ENCODE measurements at regions not wholly inside any gene's neighbourhood (a gene's known extent, or its start where the extent isn't known, plus 50 kb on each side); places are given as distances from the start of the nearest gene placed in this dataset.

DNA sequence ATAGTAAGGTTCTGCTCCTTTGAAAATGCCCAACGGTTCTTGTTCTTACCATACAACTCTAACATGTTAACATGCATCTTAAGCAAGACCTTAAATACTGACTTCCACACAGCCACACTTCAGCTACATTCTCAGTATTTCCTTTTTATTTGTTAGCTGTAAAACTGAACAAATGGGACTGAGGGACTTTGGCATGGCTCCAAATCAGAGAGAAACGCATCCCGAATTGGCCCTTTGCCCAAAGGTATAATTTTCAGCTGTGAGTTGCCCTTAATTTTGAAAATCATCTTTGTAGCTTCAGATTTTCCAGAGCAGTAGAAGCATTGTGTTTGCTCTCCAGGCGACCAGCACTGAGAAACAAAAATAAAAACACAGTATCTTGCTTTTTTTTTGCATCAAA lies 56.4 kb downstream of the NEUROD6 start:
- ATAC-seq (no peak), DNase-seq (ENCODE audit: low spot score in 2 of 2) (no peak)
- Mint-ChIP-seq H3K36me3 (no peaks in the 10 kb centered on the region), H3K27ac (no peak overlapping the region), H3K9me3 (peaks cover 0 to 7% of the 10 kb centered on the region in 2 donors)

DNA sequence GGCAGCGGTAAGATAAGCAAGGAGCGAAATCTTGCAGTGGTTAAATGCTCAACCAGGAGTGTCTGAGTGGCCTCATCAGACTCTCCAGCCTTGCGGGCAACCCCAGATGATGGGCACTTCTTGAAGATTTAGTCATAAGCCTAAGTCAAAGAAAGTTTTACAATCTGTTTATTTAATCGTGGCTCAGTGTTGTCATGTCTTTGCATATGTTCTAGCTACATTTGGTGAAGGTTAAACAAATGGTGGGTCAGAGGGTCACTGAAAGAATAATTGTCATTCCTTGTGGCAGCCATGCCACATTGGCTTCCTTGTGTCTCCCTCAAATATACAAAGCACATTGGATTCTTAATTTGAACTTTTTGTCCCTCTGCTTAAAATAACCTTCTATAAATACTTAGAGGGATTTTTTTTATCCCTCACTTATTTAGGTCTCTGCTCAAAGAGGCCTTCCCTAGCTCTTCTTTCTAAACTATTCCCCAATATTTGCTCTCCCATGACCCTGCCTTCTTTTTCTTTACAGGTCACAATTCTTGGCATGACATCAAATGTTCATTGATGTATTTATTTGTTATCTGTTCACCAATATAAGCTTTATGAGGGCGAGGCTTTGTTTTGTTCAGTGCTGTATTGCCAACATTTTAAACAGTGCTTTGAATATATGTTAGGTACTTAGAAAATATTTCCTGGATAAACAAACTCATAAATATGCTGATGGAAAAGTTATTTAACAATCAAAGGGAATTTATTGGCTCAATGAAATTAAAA lies 68.7 kb downstream of the NEUROD6 start:
- Mint-ChIP-seq H3K27ac (no peak overlapping the region), H3K36me3 (no peaks in the 10 kb centered on the region), H3K9me3 (no peaks in the 10 kb centered on the region)
- ATAC-seq (no peak), DNase-seq (ENCODE audit: low spot score in 2 of 2) (no peak)

DNA sequence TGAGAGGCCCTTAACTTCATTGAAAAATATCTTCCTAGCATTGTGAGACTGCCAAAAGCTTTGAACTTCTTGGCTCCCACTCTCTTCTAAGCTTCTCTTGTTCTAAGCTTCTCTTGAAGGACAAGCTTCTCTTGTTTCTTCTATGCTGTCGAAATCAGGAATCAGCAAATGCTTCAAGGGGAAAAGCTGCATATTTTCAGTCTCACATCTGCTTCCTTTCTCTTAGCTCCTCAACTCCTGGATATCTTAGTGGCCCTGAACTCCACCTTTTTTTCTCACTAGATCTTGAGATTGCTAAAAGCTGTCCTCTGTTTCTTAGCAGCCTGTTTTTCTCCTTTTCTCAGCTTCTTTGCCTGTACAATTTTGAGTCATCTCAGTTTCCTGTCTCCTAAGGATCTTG lies 73.0 kb downstream of the NEUROD6 start:
- Mint-ChIP-seq H3K27ac (no peak overlapping the region), H3K36me3 (no peaks in the 10 kb centered on the region), H3K9me3 (peaks cover 0 to 3% of the 10 kb centered on the region in 2 donors)
- DNase-seq (ENCODE audit: low spot score in 2 of 2) (no peak), ATAC-seq (no peak)

DNA sequence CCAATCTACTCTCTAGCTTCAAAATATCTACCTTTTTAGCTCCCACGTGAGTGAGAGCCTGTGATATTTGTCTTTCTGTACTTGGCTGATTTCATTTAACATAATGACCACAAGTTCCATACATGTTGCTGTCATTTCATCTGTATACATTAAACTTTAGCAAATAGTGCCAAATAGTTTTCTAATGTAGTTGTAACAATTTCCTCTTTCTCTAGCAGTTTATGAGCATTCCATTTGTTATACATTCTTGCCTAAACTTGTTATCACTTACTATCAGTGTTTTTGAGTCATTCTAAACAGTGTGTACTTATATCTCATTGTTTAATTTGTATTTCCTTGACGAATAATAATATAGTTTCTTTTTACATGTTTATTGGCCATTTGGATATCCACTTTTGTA lies 77.2 kb downstream of the NEUROD6 start:
- H3K27ac Mint-ChIP-seq = no peak overlapping the region
- H3K36me3 Mint-ChIP-seq = no peaks in the 10 kb centered on the region
- peaks cover 0 to 3% of the 10 kb centered on the region in 2 donors for H3K9me3 Mint-ChIP-seq
- DNase-seq (ENCODE audit: low spot score in 2 of 2) (no peak), ATAC-seq (no peak)

DNA sequence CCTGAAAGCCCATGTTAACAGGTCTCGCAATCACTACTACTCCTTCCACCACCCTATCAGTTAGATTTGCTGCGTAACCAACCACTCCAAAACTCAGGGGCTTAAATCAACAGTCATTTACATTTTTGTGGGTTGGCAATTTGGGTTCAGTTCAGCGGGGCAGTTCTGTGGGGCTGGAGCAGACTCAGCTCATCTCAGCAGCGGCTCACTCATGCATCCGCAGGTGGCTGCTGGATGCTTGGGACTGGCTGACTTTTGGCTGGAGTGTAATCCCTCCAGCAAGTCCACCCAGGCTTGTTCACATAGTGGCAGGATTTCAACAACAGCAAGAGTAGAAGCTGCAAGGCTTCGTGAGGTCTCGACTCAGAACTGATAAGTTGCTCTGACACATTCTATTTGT lies 79.2 kb downstream of the NEUROD6 start:
- ATAC-seq = no peak
- Mint-ChIP-seq H3K9me3 (peaks cover 0 to 3% of the 10 kb centered on the region in 2 donors), H3K36me3 (no peaks in the 10 kb centered on the region), H3K27ac (no peak overlapping the region)
- no peak for DNase-seq (ENCODE audit: low spot score in 2 of 2)

DNA sequence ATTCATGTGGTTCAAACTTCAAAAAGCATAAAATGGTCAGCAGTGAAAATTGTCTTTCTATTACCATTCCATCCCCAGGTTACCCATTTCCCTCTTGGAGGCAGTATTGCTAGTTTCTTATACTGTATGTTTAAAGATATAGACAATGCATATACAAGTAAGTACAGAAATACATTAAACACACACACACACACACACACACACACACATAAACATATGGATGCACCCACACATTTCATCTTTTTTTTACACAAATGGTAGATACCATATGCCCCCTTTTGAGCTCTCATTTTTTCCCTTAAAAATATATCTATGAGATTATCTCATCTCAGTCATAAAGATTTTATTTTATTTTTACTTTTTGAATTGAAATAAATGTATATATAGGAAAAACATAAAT lies 79.7 kb downstream of the NEUROD6 start:
- no peak overlapping the region for H3K27ac Mint-ChIP-seq
- ATAC-seq (no peak), DNase-seq (ENCODE audit: low spot score in 2 of 2) (no peak)
- H3K36me3 Mint-ChIP-seq = no peaks in the 10 kb centered on the region
- peaks cover 0 to 3% of the 10 kb centered on the region in 2 donors for H3K9me3 Mint-ChIP-seq

DNA sequence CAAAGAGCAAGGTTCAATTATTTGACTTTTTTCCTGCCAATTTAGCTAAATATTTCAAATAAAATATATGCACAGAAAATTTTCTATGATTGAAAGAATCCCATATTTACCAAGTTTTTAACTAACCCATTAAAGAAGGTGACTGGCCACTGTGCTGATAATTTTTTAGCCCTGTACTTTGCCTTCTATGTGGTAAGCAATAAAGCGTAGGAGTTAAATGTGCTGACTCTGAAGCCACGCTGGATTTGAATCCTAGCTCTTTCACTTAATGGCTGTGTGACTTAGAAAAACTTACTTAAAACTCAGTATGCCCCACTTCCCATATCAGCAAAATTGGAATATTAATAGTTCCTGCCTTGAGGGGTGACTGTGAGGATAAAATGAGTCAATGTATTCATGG lies 82.1 kb downstream of the NEUROD6 start:
- DNase-seq (ENCODE audit: low spot score in 2 of 2) (no peak), ATAC-seq (no peak)
- Mint-ChIP-seq H3K36me3 (no peaks in the 10 kb centered on the region), H3K9me3 (peaks cover 0 to 2% of the 10 kb centered on the region in 2 donors), H3K27ac (no peak overlapping the region)

DNA sequence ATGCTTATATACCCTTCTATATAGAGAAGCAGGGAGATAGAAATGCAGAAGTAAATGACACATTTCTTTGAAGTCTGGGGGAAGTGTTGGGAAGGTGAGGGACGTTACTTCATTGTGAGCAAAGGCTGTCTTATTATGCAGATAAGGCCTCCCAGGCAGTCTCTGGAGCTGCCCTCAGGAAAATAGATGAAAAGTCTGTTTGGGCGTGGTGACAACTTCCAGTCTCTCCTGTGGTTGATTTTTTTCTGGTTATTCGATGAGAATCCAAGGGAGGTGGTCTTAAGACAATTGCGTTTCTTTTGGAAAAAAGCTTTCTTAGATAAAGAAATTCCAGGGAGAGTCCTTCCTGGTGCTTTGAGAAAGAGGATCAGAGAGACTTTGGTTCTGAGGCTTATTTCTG lies 84.0 kb downstream of the NEUROD6 start:
- Mint-ChIP-seq H3K9me3 (no peaks in the 10 kb centered on the region), H3K36me3 (no peaks in the 10 kb centered on the region), H3K27ac (no peak overlapping the region)
- ATAC-seq (no peak), DNase-seq (ENCODE audit: low spot score in 2 of 2) (no peak)

DNA sequence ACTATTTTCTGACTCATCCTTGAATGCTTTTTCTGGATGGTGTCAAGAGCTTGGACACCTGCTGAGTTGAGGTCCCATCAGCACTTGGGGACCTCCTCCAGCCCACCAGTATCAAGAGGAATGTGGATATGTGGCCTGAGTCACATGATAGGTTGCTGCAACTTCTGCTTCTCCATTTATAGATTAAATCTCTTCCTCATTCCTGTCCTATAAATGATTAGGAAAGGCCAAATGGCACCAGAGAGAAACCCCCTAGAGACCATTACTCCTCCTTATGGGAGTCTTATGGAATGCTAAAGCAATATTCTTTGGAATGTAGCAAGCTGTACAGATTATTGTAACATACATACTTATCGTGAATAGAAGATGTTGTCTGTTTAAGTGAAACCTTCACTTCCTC lies 85.6 kb downstream of the NEUROD6 start:
- Mint-ChIP-seq H3K36me3 (no peaks in the 10 kb centered on the region), H3K27ac (no peak overlapping the region), H3K9me3 (no peaks in the 10 kb centered on the region)
- DNase-seq (ENCODE audit: low spot score in 2 of 2) = no peak
- no peak for ATAC-seq

DNA sequence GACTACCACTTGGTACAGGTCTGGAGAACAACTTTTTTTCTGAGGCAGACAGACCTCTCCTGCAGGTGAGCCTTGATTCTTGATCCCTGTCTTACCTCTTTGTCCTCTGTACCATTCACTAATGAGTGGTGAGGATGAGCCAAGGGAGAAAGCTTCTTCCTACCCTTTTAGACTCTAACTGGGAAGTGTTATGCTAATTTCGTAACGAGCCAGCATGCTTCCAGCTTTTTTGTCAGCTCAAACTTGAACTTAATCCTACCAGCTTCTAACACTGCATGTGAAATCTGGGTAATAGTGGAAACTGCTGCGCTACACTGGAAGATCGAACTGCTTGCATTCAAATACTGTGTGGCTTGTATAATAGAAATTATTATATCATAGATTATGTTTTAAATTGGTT lies 87.0 kb downstream of the NEUROD6 start:
- no peaks in the 10 kb centered on the region for H3K9me3 Mint-ChIP-seq
- no peak for ATAC-seq
- no peak overlapping the region for H3K27ac Mint-ChIP-seq
- DNase-seq (ENCODE audit: low spot score in 2 of 2) = no peak
- no peaks in the 10 kb centered on the region for H3K36me3 Mint-ChIP-seq

DNA sequence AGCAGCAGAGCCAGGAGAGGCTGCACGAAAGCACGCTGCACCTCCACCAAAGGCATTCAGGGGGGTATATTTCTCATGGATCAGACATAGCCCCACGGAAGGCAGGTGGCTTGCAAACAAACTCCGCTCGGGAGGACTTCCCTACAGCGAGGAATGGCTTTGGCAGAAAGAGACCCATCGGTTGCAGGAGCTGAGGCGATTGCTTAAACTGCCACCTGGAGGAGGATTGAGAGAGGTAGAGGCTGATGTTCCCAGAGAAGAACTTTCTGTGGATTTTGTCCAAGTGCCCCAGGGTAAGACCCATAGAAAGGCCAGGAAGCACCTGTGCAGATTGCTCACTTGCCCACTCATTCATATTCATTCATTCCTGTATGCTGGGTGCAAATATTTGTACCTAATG lies 89.1 kb downstream of the NEUROD6 start:
- ATAC-seq (no peak), DNase-seq (ENCODE audit: low spot score in 2 of 2) (no peak)
- Mint-ChIP-seq H3K27ac (no peak overlapping the region), H3K9me3 (no peaks in the 10 kb centered on the region), H3K36me3 (no peaks in the 10 kb centered on the region)

DNA sequence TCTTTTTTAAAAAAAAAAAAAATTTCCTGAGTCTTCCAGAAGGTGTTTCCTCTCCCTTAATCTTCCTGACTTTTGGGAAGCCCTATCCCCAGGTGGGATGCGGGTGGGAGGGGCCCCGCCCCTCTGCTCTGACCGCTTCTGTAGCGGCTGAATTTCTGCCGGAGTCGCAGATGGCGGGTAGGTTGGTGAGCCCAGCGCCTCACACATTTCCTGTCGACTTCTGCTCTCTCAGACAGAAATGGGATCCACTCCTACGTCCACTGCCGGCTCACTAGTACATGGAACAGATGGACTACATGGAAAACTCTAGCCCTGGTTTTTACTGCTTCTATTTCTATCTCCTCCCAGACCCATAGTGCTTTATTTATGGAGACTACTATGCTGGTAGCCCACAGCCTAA lies 90.9 kb downstream of the NEUROD6 start:
- ATAC-seq (no peak), DNase-seq (ENCODE audit: low spot score in 2 of 2) (no peak)
- no peaks in the 10 kb centered on the region for H3K9me3 Mint-ChIP-seq
- no peaks in the 10 kb centered on the region for H3K36me3 Mint-ChIP-seq
- H3K27ac Mint-ChIP-seq = no peak overlapping the region

DNA sequence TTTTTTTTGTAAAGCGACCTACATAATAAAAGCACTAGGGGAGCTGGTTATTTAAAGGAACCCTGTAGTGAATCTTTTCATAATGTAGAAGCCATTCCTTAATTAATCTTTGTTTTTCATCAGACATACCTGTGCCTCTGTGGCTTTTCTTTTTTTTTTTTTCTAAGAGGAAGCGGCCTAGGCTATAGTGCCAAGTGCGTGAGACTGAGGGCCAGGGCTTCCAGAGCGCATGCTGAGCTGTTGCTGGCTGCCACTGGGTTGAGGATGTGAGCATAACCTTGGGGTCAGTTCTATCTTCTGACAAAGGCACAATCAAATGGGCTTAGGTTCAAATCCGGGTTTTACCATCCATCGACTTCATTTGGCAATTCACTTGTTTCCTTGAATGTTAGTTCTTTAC lies 103.7 kb downstream of the NEUROD6 start:
- no peaks in the 10 kb centered on the region for H3K9me3 Mint-ChIP-seq
- DNase-seq (ENCODE audit: low spot score in 2 of 2) = no peak
- no peak overlapping the region for H3K27ac Mint-ChIP-seq
- no peak for ATAC-seq
- no peaks in the 10 kb centered on the region for H3K36me3 Mint-ChIP-seq

DNA sequence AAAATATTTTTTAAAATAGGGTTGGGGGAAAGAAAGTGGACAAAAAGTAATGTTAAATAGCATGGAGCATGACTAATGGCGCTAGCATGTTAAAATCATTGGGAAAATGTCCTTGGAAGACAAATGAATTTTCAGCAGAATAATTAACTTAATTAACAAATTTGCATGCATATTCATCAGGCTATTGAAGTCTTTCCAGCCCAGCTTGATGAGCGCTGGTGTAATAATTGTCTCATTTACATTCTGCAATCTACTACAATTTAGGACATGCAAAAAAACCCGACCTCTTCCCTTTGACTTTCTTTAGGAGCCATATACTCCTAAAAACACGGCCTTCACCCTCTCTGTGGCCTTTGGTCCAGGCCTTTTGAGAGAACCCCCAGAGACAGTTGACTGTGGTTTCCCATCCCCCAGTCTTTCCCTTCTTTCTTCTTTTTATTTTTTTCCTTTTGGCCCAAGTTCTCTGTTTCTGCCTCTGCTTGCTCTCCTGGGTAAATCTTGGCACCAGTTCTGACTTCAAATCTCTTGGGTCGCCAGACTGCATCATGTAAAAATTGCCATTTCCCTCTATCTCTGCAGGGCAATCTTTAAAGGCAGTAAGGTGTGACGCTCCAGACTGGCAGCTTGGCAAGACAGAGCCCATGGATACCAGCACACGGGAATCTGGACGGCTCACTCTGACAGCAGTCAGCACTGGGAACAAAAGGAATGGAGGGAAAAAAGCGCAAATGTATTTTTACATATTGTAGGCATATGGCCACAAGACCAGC lies 105.5 kb downstream of the NEUROD6 start:
- Mint-ChIP-seq H3K36me3 (no peaks in the 10 kb centered on the region), H3K9me3 (no peaks in the 10 kb centered on the region), H3K27ac (no peak overlapping the region)
- ATAC-seq = no peak
- DNase-seq (ENCODE audit: low spot score in 2 of 2) = no peak

DNA sequence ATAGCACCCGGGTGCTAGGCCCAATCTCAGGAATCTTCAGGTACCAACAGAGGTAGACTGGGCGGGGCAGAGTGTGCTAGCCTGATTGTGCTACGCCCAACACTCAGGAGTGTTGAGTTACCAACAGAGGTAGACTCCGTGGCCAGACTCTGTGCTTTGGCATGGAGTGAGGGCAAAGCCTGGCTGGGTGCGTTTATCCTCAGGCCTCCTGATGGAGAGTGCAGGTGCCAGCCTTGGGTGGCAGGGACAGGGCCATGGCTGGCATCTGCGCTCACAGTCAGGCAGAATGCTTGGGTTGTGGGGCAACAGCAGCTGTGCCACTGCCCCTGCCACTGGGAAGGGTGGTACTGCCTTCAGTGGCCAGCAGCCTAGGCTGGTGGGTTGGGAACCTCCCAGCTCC lies 111.6 kb downstream of the NEUROD6 start:
- Mint-ChIP-seq H3K27ac (no peak overlapping the region), H3K36me3 (peaks cover 6 to 7% of the 10 kb centered on the region in 2 donors), H3K9me3 (peaks cover 10 to 11% of the 10 kb centered on the region in 2 donors)
- DNase-seq (ENCODE audit: low spot score in 2 of 2) (no peak), ATAC-seq (no peak)

DNA sequence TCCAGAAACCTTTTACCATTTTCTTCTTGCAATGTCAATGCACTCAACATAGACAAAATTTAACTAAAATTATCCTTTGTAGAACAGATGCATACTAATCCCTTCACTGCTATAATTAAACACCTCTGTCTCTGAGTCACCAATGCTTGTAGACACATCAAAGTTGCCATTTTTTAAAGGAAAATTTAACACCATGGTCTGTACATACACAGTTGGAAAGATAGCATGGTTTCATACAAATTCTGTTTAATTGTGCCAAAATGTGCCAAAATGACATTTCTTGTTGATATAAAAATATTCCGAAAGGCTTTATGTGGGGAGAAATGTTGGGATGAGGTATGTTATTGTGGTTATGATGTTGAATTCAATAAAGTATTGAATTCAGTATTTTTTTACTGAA lies 125.8 kb downstream of the NEUROD6 start:
- ATAC-seq = no peak

DNA sequence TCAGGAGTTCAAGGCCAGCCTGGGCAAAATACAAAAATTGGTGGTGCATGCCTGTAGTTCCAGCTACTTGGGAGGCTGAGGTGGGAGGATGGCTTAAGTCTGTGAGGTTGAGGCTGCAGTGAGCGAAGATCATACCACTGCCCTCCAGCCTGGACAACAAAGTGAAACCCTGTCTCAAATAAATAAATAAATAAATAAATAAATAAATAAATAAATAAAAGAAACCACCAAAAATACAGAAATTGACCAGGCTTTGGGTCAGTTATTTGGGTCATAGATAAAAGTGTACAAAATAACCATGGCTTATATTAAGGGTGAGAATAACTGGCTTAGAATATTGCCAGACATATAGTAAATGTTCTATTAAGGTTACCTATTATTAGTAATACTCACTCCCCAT lies 129.2 kb downstream of the NEUROD6 start:
- Mint-ChIP-seq H3K9me3 (peaks cover 0 to 2% of the 10 kb centered on the region in 2 donors), H3K36me3 (no peaks in the 10 kb centered on the region), H3K27ac (no peak overlapping the region)
- ATAC-seq = no peak
- no peak for DNase-seq (ENCODE audit: low spot score in 2 of 2)

More for the DNA sequence above, 125.8 kb downstream of the NEUROD6 start:
- Mint-ChIP-seq H3K27ac (no peak overlapping the region), H3K36me3 (no peaks in the 10 kb centered on the region), H3K9me3 (peaks cover 0 to 6% of the 10 kb centered on the region in 2 donors)
- DNase-seq (ENCODE audit: low spot score in 2 of 2) = no peak

DNA sequence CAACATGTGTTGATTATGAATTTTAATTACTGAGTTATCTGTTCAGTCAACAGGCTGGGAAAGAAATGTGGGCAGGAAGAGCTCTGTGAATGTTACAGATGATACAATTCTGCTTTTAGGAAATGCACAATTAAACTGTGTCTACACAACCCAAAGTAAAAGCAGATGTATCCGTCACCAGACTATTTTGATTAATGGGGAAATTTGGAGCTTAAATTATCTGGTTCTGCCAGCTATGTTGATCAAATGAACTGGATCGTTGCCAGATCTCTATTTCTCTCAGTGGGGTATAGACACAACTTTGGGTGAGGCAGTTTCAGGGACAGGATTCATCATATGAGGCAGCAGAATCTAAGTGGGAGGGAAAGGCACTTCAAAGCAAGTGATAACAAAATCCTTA lies 136.5 kb downstream of the NEUROD6 start:
- Mint-ChIP-seq H3K36me3 (no peaks in the 10 kb centered on the region), H3K9me3 (peaks cover 0 to 3% of the 10 kb centered on the region in 2 donors), H3K27ac (no peak overlapping the region)
- ATAC-seq (no peak), DNase-seq (ENCODE audit: low spot score in 2 of 2) (no peak)

Measured in activated naive CD4-positive, alpha-beta T cell treated with anti-CD3 and anti-CD28 coated beads, Interleukin-2, amount 50 U/mL, for 72 hours (primary cell).